Ovary (tissue), 7 donors: ENCODE measurements at regions not wholly inside any gene's neighbourhood (a gene's known extent, or its start where the extent isn't known, plus 50 kb on each side); places are given as distances from the start of the nearest gene placed in this dataset.

ENCODE experiments used
- DNase-seq, 5 donors: peaks; one replicate each; pipeline ENCODE4 v3.0.0-alpha.2; 2019 to 2020
- H3K27ac ChIP-seq, 2 donors: fragments of 200-600 bp; one replicate each; pipeline versions ENCODE4 v1.5.1 to v1.8.0; 2019 to 2022
- H3K27me3 ChIP-seq: fragments of 200-600 bp; one replicate; pipeline ENCODE4 v1.8.0; 2022
- H3K36me3 ChIP-seq: fragments of 200-600 bp; sonication (generic); one replicate; pipeline ENCODE4 v1.5.1; 2019
- H3K4me1 ChIP-seq: one replicate; pipeline ENCODE4 v1.8.1; 2013; ENCODE audit warnings: mild to moderate bottlenecking, moderate library complexity; ENCODE audit not compliant: insufficient read depth
- H3K4me3 ChIP-seq: fragments of 200-600 bp; sonication (generic); one replicate; pipeline ENCODE4 v1.5.1; 2017
- H3K9me3 ChIP-seq, 2 donors: fragments of 200-600 bp in 1 of 2; sonication (generic) in 1 of 2; one replicate each; pipeline versions ENCODE4 v1.5.1 to v1.8.1; 2013 to 2019; ENCODE audit warnings: mild to moderate bottlenecking in 1 of 2, moderate library complexity in 1 of 2
- CTCF ChIP-seq, 3 donors: fragments of 450-650 bp in 2 of 3; fragments of 200-600 bp in 1 of 3; IDR thresholded peaks; one replicate each; pipeline versions ENCODE4 v1.5.1 to v1.8.0; 2016 to 2022; ENCODE audit warnings: antibody characterized with exemption in 3 of 3, mild to moderate bottlenecking in 1 of 3
- EP300 ChIP-seq: sonication (generic); formaldehyde crosslinking; IDR thresholded peaks from one replicate; pipeline ENCODE4 v1.6.1; 2017; ENCODE audit warnings: antibody characterized with exemption
- POLR2A ChIP-seq: fragments of 450-650 bp; IDR thresholded peaks from one replicate; pipeline ENCODE4 v1.6.1; 2017; ENCODE audit warnings: antibody characterized with exemption, mild to moderate bottlenecking, moderate library complexity
- WGBS, 3 donors: extraction: QIAGEN DNeasy Blood & Tissue Kit in 1 of 3; methylation state at CpG; one replicate each; pipeline versions ENCODE4 v1.1.5 to v1.1.7; 2013 to 2017; 5-methylcytosine and 5-hydroxymethylcytosine counted together
- intact Hi-C, 4 donors: fragments of 100-400 bp; cut with DNase I; formaldehyde crosslinking; loops; one replicate each; pipeline versions ENCODE4 v1.11.0 to v1.15.1; 2022 to 2023
- donor health status: DM: no; HTN: no; CAD: no; lungs with moderate emphysema.
- donor health status: DM: no; HTN: no; CAD: no.
- donor health status: Bipolar disorder and iron deficiency.
- donor health status: DM: no; HTN: no; CAD: no.
- donor health status: DM: yes; HTN: yes; CAD: no.

GRCh38 chr3:63042833-63043232, 167.6 kb upstream of the CADPS start:
- DNase-seq, result no peak
- H3K27me3 ChIP-seq, result no peaks in the 10 kb centered on the region
- H3K27ac ChIP-seq, result no peak overlapping the region
- H3K36me3 ChIP-seq, result no peaks in the 10 kb centered on the region
- no peaks in the 10 kb centered on the region for H3K4me1 ChIP-seq
- WGBS, 3 donors, result 79 to 89% (median 82%) methylated on average over 3 of the region's 3 CpGs
- intact Hi-C loops, result no loop called here
- no peak overlapping the region for H3K4me3 ChIP-seq
- TF ChIP-seq CTCF (IDR thresholded peaks at IDR 0.05) (no peak), EP300 (no peak), POLR2A (no peak)
- H3K9me3 ChIP-seq, result no peaks in the 10 kb centered on the region

- DNase-seq, result no peak
- H3K27me3 ChIP-seq, result no peaks in the 10 kb centered on the region
- no peak overlapping the region for H3K4me3 ChIP-seq
- no peaks in the 10 kb centered on the region for H3K4me1 ChIP-seq
- H3K36me3 ChIP-seq, result no peaks in the 10 kb centered on the region
- no peak overlapping the region for H3K27ac ChIP-seq
- 46 to 82% (median 62%) methylated on average over 1 of the region's 1 CpG for WGBS, 3 donors
- no peak for TF ChIP-seq POLR2A
- TF ChIP-seq EP300, result no peak
- no peak for TF ChIP-seq CTCF (IDR thresholded peaks at IDR 0.05)
- intact Hi-C loops, result no loop called here
- no peaks in the 10 kb centered on the region for H3K9me3 ChIP-seq
These were observed 168.4 kb upstream of the CADPS start for GRCh38 chr3:63043631-63044030.

- TF ChIP-seq CTCF (IDR thresholded peaks at IDR 0.05) (no peak), EP300 (no peak), POLR2A (no peak)
- H3K27ac ChIP-seq, result no peak overlapping the region
These were observed 170.9 kb upstream of the CADPS start for GRCh38 chr3:63046152-63046551.

GRCh38 chr3:63046580-63046979, 171.4 kb upstream of the CADPS start:
- no peak for DNase-seq
- no peak overlapping the region for H3K4me3 ChIP-seq
- TF ChIP-seq EP300 (no peak), POLR2A (no peak), CTCF (IDR thresholded peaks at IDR 0.05) (no peak)

More at GRCh38 chr3:63046152-63046551, 170.9 kb upstream of the CADPS start:
- intact Hi-C loops, result no loop called here
- Histone ChIP-seq H3K36me3 (no peaks in the 10 kb centered on the region), H3K27me3 (no peaks in the 10 kb centered on the region), H3K4me1 (no peaks in the 10 kb centered on the region), H3K4me3 (no peak overlapping the region), H3K9me3 (no peaks in the 10 kb centered on the region)
- 65 to 69% (median 66%) methylated on average over 2 of the region's 2 CpGs for WGBS, 3 donors
- DNase-seq, result no peak

GRCh38 chr3:63047068-63047467, 171.9 kb upstream of the CADPS start:
- 86 to 87% (median 87%) methylated on average over 1 of the region's 1 CpG for WGBS, 3 donors
- Histone ChIP-seq H3K27ac (no peak overlapping the region), H3K9me3 (no peaks in the 10 kb centered on the region), H3K4me3 (no peak overlapping the region), H3K27me3 (no peaks in the 10 kb centered on the region), H3K36me3 (no peaks in the 10 kb centered on the region), H3K4me1 (no peaks in the 10 kb centered on the region)
- no peak for DNase-seq
- TF ChIP-seq POLR2A (no peak), CTCF (IDR thresholded peaks at IDR 0.05) (no peak), EP300 (no peak)
- intact Hi-C loops, result no loop called here

More at GRCh38 chr3:63046580-63046979, 171.4 kb upstream of the CADPS start:
- H3K36me3 ChIP-seq, result no peaks in the 10 kb centered on the region
- H3K27ac ChIP-seq, result no peak overlapping the region
- intact Hi-C loops, result no loop called here
- no peaks in the 10 kb centered on the region for H3K27me3 ChIP-seq
- H3K4me1 ChIP-seq, result no peaks in the 10 kb centered on the region
- 62 to 64% (median 64%) methylated on average over 4 of the region's 4 CpGs for WGBS, 3 donors
- no peaks in the 10 kb centered on the region for H3K9me3 ChIP-seq
